HG02970 (cell line): ENCODE measurements at regions not wholly inside any gene's neighbourhood (a gene's known extent, or its start where the extent isn't known, plus 50 kb on each side); places are given as distances from the start of the nearest gene placed in this dataset.

Experiments
- ATAC-seq: cut with Tn5 transposase; IDR thresholded peaks from one replicate; pipeline ENCODE4 v1.9.1; 2021; ENCODE audit warnings: mild to moderate bottlenecking, moderate library complexity, moderate number of reproducible peaks; ENCODE audit not compliant: unreplicated experiment, low FRiP score

- ATAC-seq: no peak
These were observed 460.0 kb downstream of the RFC3 start for GRCh38 chr13:34277936-34278335.

DNA sequence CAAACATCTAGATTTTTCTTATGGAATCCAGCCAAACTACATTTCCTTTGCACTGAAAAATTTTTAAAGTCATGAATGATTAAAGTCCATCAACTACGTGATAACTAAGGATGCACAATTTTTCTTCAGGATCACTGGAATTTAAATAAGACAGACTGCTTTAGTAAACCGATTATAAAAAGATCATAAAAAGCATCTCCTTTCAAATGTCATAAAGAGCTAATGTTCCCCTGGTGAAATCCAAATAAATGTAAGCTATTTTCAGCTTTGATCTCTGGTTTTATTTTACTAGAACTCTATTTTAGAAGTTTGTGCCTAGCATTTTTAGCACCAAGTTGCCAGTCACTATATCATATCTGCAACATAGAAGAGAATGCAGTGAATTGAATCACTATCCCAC, 460.8 kb downstream of the RFC3 start:
- ATAC-seq: no peak

DNA sequence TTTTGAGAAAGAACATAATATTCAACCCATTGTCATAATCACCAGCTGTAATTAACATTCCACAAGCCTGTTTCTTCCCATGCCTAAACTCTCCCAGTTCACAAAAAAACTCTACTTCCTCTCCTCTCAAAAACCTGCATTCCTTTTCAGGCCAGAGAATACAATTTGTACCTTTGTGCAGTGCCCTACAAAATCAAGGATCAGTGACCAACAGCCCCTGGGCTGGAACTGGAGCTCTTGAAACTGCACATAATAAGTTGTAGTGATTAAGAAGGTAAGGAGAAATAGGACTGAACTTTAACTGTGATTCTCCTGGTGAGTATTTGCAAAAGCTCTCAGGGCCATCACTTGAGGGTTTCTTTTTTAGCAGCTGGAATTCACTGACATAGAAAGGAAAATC, 472.7 kb downstream of the RFC3 start:
- ATAC-seq: no peak

DNA sequence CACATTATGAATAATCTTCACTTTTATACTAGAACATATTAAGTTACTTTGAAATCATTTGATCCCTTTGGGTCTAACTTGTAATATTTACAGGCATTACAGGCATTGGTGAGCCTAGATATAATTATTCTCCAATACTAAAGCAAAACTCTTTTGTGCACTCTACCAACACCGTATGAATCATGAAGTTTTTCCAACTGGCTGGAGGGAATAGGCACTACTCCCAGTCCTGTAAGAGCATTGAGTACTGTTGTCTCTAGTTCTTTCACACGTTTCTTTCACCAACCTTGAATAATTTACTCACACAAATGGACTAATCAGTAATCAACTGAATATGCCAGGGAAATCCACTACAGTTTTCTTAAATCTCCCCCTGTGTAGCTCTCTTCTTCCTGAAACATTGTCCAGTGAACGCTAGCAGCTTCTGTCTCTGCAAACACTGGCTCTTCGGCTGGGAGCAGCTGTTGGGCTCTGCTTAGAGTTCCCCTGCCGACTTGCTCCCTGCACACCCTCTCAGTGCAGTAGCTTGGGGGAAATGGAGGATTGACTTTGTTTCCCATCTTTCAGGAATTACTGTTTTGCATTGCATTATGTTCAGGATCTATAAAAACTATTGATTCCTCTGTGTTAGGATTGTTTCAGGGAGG, 476.7 kb downstream of the RFC3 start:
- ATAC-seq: no peak

- no peak for ATAC-seq
These were observed 482.6 kb downstream of the RFC3 start for GRCh38 chr13:34300559-34300958.

DNA sequence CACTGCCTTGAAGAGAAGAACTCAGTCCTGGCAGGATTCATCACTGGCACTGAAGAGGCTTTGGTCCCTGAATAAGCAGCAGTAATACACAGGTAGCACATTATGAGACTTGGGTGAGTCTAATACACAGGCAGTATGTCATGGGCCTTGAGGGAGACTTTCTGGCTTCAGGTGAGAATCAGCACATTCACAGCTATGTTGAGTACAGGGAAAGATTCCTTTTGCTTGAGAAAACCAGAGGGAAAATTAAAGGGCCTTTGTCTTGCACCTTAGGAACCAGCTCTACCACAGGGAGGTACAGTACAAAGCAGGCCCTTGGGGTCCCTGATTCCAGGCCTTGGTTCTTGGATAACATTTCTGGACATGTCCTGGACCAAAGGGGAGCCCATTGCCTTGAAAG, 484.6 kb downstream of the RFC3 start:
- no peak for ATAC-seq

DNA sequence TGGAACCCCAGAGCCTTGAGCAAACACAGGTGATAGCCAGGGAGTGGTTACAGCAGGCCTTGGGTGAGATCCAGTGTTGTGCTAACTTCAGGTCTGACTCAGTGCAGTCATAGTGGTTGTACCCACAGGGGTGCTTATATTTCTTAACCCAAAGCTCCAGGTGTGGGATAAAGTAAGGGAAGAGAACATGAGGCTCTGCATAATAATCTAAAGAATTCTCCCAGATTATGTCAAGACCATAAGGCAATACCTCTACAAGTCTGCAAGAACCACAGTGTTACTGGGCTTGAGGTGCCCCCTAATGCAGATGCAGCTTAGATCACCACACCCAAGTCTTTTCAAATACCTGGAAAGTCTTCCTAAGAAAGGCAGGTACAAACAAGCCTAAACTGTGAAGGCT, 485.4 kb downstream of the RFC3 start:
- no peak for ATAC-seq

GRCh38 chr13:34307607-34308006, 489.7 kb downstream of the RFC3 start:
- no peak for ATAC-seq

DNA sequence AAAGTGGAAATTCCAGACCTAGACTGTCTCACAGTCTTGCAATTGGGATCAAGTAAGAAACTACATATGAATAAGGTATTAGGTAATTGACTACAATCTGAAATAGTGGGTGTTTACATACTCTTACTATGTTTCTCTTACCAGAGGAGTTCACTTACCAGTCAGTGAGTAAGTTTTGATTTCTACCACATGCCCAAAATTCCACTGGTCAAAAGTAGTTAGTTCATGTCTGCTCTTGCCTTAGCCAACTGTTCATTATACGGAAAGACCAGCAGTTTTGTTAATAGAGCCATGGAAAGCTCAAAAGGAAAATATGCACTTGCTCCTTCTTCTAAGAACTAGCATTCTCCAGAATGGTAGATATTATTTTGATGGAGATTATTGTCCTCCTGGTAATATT, 490.8 kb downstream of the RFC3 start:
- ATAC-seq: no peak

GRCh38 chr13:34310539-34310938, 492.6 kb downstream of the RFC3 start:
- no peak for ATAC-seq

GRCh38 chr13:34311251-34311650, 493.3 kb downstream of the RFC3 start:
- no peak for ATAC-seq

DNA sequence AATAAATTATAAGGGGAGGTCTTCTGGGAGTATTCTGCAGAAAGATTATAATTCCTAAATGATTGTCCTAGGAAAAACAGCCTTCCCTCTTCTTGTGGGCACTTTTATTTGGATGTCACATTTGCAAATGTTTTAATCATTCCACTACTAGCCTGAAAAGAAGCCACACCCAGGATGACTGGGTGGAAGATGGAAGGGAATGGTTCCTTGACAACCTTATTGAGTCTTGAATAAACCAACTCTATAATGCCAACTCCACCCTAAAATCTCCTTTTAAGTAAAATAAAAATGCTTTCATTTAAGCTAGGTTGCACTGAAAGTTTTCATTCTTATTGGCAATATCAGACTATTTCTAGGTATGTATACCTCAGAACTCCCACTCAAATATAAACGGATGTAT, 494.6 kb downstream of the RFC3 start:
- ATAC-seq: no peak

- no peak for ATAC-seq
These were observed 502.1 kb downstream of the RFC3 start for GRCh38 chr13:34320084-34320483.

DNA sequence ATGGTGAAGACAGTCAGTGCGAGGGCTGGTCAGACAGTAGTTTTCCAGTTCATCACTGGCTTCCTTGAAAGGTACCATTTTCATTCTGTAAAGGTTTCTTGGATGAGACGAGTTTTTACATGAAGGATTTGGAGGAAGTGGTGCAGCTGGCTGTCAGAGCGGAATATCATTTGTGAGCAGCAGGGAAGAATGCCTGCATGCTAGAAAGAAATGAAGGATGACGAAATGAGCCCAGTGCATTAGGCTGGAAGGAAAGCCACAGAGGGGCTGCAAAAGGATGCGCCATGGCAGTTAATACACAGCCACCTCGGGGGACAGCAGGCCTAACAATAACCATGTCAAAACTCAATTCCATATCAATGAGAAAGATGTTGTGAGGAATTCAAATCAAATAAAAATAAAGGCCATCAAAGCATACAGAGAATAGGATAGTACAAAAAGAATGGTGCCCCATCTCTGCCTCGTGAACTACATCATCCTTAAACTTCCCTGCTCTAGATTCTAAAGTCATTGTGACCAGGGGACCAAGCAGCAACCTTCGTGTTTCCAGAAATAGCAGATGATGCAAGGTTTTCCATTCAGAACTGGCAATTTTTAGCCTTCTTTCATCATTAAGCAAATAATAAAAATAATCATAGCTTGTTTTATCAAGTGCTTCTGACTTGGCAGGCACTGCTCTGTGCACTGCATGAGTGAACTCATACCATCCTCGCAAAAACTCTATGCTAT, 504.2 kb downstream of the RFC3 start:
- ATAC-seq: no peak

- no peak for ATAC-seq
These were observed 504.8 kb downstream of the RFC3 start for GRCh38 chr13:34322743-34323074.

DNA sequence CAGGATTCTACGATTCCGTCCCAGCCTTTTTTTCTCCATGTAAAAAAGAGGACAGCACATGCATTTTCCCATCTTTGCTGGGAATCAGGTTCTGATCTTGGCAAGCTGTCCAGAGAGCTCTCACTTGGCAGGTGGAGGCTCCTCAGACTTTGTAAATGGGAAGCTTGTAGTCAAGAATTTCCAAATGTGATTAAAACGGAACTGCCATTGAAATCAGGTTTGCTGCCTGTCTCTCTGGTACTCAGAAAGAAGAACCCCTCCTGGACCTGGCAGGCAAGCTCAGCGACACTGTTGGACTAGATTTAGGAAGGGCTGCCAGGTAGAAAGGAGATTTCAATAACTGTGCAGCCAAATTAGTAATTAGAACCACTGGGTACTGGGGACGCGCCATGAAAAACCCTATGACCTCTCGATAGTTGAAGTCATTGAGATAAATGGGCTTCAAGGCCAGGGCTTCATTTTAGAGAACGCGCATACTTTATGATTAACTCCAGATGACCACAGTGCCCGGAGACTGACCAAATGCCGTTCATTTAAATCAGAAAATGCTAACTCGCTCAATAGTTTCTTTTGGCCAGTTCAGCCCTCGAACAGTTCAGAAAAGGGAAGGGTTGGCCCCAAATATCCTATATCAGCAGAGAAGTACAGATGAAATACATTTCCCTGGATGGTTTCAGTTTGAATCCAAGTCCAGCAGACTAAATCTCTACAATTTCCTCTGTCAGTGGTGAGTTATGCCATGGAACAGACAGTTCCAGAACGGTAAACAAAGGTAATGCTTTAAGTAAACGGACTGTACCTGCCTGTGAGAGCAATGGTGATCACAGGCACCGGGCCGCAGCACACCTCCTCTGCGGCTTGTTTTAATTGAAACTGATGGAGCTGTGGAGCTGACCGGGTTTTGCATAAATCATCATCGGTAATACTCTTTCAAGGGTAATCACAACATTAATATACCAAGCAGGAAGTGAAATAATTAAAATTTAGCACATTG, 517.4 kb downstream of the RFC3 start:
- ATAC-seq: no peak

DNA sequence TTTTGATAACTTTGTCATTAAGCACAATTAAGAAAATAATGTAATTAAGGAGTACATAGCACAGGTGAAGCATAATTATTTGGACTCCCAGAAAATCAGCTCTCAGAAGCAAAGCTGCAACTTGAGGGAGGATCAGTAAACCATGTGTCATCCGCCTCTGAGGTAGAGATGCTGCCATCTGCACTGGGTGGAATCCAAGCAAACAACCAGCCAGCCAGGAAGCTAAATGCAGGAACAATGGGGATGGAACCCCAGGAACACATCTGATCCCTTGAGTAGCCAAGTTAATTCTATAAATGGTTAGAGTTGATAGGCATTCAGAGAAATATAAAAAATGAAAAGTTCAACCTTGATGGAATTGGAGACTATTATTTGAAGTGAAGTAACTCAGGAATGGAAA, 520.2 kb downstream of the RFC3 start:
- ATAC-seq: no peak

DNA sequence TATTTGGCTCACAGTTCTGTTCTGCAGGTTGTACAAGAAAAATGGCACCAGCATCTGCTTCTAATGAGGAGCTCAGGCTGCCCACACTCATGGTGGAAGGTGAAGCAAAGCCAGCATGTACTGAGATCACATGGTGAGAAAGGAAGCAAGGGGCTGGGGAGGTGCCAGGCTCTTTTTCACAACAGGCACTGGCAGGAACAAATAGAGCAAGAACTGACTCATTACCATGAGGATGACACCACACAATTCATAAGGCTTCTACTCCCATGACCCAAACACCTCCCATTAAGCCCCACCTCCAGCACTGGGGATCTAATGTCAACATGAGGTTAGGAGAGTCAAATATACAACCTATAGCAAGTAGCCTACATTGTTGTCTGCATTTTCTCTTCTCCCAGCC, 522.6 kb downstream of the RFC3 start:
- no peak for ATAC-seq

DNA sequence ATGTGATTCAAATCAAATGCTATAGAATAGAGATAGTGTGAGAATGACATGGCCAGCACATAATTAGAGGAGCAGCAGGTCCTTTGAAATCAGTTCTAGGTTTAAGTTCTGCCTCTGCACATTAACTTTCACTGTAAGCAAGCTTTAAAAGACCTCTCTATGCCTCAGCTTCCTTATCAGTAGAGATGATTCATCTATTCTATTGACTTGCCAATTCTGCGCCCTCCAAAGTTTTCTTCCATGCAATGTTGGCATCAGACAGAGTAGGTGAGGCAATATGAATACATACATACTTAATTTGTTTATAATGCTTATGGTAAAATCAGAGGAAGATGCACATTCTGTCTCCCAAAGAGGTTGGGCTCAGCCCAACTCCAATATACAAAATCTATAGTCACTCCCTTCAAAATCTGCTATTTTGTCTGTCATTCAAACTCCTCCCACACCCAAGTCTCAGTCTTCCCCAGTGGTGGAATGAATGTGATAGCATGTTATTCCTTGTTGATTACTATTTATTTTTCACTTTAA, 525.5 kb downstream of the RFC3 start:
- no peak for ATAC-seq

- ATAC-seq: no peak
These were observed 526.9 kb downstream of the RFC3 start for GRCh38 chr13:34344816-34345215.
